Smooth muscle cell (in vitro differentiated cells): ENCODE measurements at regions not wholly inside any gene's neighbourhood (a gene's known extent, or its start where the extent isn't known, plus 50 kb on each side); places are given as distances from the start of the nearest gene placed in this dataset.

Experiments used
- DNase-seq: peaks from one replicate; lab custom pipeline; 2025; ENCODE audit not compliant: unreplicated experiment; lab: John Stamatoyannopoulos, UW
- H2AFZ ChIP-seq: fragments of 200-600 bp; sonication (generic); 2 replicates; pipeline ENCODE4 v1.6.0; 2016; ENCODE audit warnings: antibody characterized with exemption, low read depth, mild to moderate bottlenecking
- H3F3A ChIP-seq: fragments of 200-600 bp; sonication (generic); 2 replicates; pipeline ENCODE4 v1.6.0; 2017; ENCODE audit warnings: antibody characterized with exemption, low read depth
- H3K27ac ChIP-seq: fragments of 200-600 bp; sonication (generic); 2 replicates; pipeline ENCODE4 v1.5.1; 2016; ENCODE audit warnings: low read depth, mild to moderate bottlenecking
- H3K27me3 ChIP-seq: fragments of 200-600 bp; sonication (generic); 2 replicates; pipeline ENCODE4 v1.6.1; 2016; ENCODE audit warnings: low read depth, mild to moderate bottlenecking
- H3K36me3 ChIP-seq: fragments of 200-600 bp; sonication (generic); 2 replicates; pipeline ENCODE4 v1.5.1; 2016; ENCODE audit warnings: low read depth
- H3K4me1 ChIP-seq: fragments of 200-600 bp; sonication (generic); 2 replicates; pipeline ENCODE4 v1.5.1; 2016; ENCODE audit warnings: low read depth
- H3K4me2 ChIP-seq: fragments of 200-600 bp; sonication (generic); 2 replicates; pipeline ENCODE4 v1.6.0; 2016; ENCODE audit warnings: mild to moderate bottlenecking
- H3K4me3 ChIP-seq: fragments of 200-600 bp; sonication (generic); 2 replicates; pipeline ENCODE4 v1.5.1; 2016; ENCODE audit warnings: mild to moderate bottlenecking
- H3K79me2 ChIP-seq: fragments of 200-600 bp; sonication (generic); 2 replicates; pipeline ENCODE4 v1.6.0; 2016; ENCODE audit warnings: low read depth, mild to moderate bottlenecking
- H3K9ac ChIP-seq: fragments of 200-600 bp; sonication (generic); 2 replicates; pipeline ENCODE4 v1.6.0; 2016; ENCODE audit warnings: low read depth
- H3K9me3 ChIP-seq: fragments of 200-600 bp; sonication (generic); replicated peaks from 2 replicates; pipeline ENCODE4 v1.5.1; 2016; ENCODE audit warnings: low read depth
- H4K20me1 ChIP-seq: fragments of 200-600 bp; sonication (generic); 2 replicates; pipeline ENCODE4 v1.6.0; 2016; ENCODE audit warnings: low read depth
- CTCF ChIP-seq: fragments of 200-600 bp; sonication (generic); IDR thresholded peaks from 2 replicates; pipeline ENCODE4 v1.5.1; 2017; ENCODE audit warnings: borderline replicate concordance, mild to moderate bottlenecking, antibody characterized with exemption; ENCODE audit not compliant: insufficient read depth, poor library complexity, severe bottlenecking
- whole genome bisulfite sequencing: methylation state at CpG from one replicate; pipeline ENCODE4 v1.1.7; 2016; ENCODE audit warnings: low lambda C conversion rate; 5-methylcytosine and 5-hydroxymethylcytosine counted together

DNA sequence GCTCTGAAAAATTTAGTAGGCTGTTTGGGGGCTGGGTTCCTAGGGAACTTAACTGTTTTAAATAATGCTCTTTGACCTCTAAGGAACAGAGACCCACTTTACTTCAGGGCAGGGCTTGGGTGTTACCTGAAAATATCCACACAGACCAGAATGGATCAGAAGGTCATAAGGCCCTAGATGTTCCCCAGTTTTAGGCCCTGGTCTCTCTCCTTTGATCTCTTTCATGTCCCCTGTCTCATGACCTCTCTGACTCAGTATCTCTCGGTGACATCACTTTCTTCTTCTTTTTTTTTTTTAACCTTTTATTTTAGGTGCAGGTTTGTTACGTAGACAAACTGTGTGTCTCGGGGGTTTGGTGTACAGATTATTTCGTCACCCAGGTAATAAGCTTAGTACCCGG lies 272.1 kb upstream of the SGK1 start:
- no peaks in the 10 kb centered on the region for H3K36me3 ChIP-seq

GRCh38 chr6:134589512-134589911 lies 271.6 kb upstream of the SGK1 start:
- Histone ChIP-seq H4K20me1 (no peaks in the 10 kb centered on the region), H3K36me3 (no peaks in the 10 kb centered on the region), H3K9ac (peak overlapping the region; percentile 35), H3K4me2 (peak overlapping the region; percentile 12), H3K4me3 (no peak overlapping the region), H3K4me1 (peaks cover 5% of the 10 kb centered on the region), H3F3A (no peaks in the 10 kb centered on the region), H2AFZ (peak overlapping the region; percentile 18), H3K79me2 (no peaks in the 10 kb centered on the region), H3K9me3 (no peaks in the 10 kb centered on the region), H3K27me3 (no peaks in the 10 kb centered on the region), H3K27ac (peak overlapping the region; percentile 93)
- no peak for TF ChIP-seq CTCF
- 4% methylated on average over 5 of the region's 5 CpGs for WGBS
- no peak for DNase-seq

More for the DNA sequence above, 272.1 kb upstream of the SGK1 start:
- H3K27ac ChIP-seq: peak overlapping the region; percentile 93
- H3K9me3 ChIP-seq: no peaks in the 10 kb centered on the region
- WGBS: 88% methylated on average over 5 of the region's 5 CpGs
- H3K27me3 ChIP-seq: no peaks in the 10 kb centered on the region
- H3K79me2 ChIP-seq: no peaks in the 10 kb centered on the region
- no peaks in the 10 kb centered on the region for H4K20me1 ChIP-seq
- H2AFZ ChIP-seq: peak overlapping the region; percentile 18
- H3F3A ChIP-seq: no peaks in the 10 kb centered on the region
- H3K4me2 ChIP-seq: peak overlapping the region; percentile 12
- no peak overlapping the region for H3K4me3 ChIP-seq
- DNase-seq: no peak
- TF ChIP-seq CTCF: no peak
- H3K4me1 ChIP-seq: peaks cover 5% of the 10 kb centered on the region
- peak overlapping the region; percentile 35 for H3K9ac ChIP-seq

DNA sequence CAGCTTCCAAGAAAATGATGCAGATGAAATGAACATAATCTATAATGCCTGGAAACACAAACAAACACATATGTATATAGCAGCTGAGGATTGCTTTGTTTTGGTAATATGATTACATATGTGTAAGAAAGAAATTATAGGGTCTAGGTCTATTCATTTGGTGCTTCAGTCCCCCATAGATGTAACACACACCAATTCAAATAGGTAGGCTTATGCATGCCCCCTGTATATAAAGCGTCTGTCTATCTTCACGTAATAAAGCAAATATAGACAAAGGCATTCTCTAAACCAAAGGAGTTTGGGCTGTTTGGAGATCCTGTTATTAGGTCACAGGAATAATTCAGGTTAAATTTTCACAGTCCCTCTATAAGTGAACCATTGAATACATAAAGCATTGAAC lies 270.4 kb upstream of the SGK1 start:
- Histone ChIP-seq H2AFZ (no peak overlapping the region), H3K27me3 (no peaks in the 10 kb centered on the region), H3K4me3 (no peak overlapping the region), H4K20me1 (no peaks in the 10 kb centered on the region), H3F3A (no peaks in the 10 kb centered on the region), H3K79me2 (no peaks in the 10 kb centered on the region), H3K36me3 (no peaks in the 10 kb centered on the region), H3K4me1 (peaks cover 5% of the 10 kb centered on the region), H3K4me2 (no peak overlapping the region), H3K27ac (peak overlapping the region; percentile 93), H3K9ac (peak overlapping the region; percentile 31), H3K9me3 (no peaks in the 10 kb centered on the region)
- DNase-seq: no peak
- TF ChIP-seq CTCF: no peak
- 94% methylated on average over 2 of the region's 2 CpGs for WGBS

DNA sequence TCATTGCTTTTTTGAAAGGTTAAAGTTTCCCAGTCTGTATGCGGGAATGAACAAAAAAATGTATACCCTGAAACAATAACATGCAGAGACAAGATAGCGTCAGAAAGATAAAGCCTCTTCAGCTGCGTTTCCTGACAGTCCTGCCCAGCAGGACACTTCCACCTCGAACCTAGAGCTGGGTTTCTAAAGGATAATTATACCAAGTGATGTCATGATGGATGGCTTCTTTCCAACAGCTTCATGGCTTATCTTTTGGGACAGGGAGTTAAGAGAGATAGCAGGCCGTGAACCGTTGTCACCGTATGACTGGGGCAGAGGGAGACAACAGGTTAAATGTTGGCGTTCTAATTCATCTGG lies 267.6 kb upstream of the SGK1 start:
- Histone ChIP-seq H3K9me3 (no peaks in the 10 kb centered on the region), H3K4me3 (no peak overlapping the region), H3K4me2 (no peak overlapping the region), H2AFZ (no peak overlapping the region), H3K9ac (no peak overlapping the region), H4K20me1 (no peaks in the 10 kb centered on the region), H3K27me3 (no peaks in the 10 kb centered on the region), H3K4me1 (peaks cover 5% of the 10 kb centered on the region), H3F3A (no peaks in the 10 kb centered on the region), H3K27ac (no peak overlapping the region), H3K79me2 (no peaks in the 10 kb centered on the region), H3K36me3 (no peaks in the 10 kb centered on the region)
- DNase-seq: no peak
- TF ChIP-seq CTCF: no peak
- WGBS: 55% methylated on average over 8 of the region's 8 CpGs
